Epidermal melanocyte (primary cell): ENCODE measurements at regions not wholly inside any gene's neighbourhood (a gene's known extent, or its start where the extent isn't known, plus 50 kb on each side); places are given as distances from the start of the nearest gene placed in this dataset.
"Not testable (repeated sequence)": the region's sequence is repeated elsewhere in the genome, so short reads cannot be mapped to it uniquely, and the experiment has no call there.

Source experiments
- DNase-seq: peaks from one replicate; pipeline ENCODE4 v3.0.0; 2011; ENCODE audit warnings: low spot score; ENCODE audit not compliant: insufficient read length

DNA sequence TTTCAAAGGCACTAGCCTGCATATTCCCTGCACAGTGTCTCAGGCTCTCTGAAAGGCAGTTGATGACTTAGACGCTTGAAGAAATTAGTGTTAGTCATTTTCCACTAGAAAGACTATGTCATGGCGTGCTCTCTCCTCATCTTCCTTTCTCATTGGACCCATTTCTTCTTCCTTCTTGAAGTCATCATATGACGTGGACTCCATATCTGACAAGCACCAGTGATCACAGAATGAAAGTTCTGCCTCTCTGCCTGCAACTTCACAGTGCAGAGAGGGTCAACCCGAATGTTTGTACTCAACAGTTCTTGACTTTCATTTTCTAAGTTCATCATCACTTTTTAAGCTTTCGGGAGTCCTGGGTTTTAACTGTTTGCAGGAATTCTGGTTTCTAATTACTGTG is 63.7 kb upstream of the CYRIA start:
- no peak for DNase-seq

DNA sequence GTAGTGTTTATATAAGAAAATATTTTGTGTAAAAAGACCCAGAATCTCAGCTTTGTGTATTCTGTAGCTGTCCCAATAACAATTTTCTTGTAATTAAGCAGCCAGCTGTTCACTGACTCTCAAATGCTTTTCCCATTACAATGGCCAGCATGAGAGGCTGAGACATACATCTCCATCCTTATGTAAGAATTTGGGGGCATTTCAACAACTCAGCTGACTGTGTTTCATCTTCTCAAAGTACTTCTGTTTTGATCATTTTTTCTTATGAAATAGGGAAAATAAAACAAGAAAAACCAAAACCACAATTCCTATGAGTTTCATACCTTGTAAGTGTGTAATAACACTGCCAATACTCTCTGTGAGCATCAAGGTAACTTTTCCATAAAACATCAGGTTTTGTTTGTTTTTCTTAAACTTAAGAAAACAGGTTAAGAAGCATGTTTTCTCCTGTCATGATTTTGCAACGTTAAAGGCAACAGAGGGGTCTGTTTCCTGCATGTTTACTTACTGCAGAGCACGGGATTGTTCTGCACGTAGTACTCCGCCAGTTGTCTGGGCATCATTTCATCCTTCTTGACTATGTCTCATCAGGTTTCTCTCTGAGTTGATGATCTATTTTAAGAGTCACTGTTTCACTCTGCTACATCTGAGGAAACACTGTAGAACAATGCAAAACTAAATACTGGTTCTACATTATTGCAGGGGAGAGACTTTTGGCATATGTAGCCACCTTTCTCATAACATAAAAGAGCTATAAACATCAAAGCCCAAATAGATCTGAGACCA is 62.9 kb upstream of the CYRIA start:
- DNase-seq: no peak

DNA sequence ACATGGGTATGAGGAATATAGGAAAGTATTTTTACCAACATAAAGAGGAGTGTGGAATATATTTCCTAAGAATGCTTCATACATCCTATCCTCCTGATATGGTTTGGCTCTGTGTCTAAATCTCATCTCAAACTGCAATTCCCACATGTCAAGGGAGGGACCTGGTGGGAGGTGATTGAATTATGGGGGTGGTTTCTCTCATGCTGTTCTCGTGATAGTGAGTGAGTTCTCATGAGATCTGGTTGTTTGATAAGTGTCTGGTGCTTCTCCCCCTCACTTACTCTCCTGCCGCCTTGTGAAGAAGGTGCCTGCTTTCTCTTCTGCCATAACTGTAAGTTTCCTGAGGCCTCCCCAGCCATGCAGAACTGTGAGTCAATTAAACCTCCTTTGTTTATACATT is 62.2 kb upstream of the CYRIA start:
- not testable (repeated sequence) for DNase-seq

DNA sequence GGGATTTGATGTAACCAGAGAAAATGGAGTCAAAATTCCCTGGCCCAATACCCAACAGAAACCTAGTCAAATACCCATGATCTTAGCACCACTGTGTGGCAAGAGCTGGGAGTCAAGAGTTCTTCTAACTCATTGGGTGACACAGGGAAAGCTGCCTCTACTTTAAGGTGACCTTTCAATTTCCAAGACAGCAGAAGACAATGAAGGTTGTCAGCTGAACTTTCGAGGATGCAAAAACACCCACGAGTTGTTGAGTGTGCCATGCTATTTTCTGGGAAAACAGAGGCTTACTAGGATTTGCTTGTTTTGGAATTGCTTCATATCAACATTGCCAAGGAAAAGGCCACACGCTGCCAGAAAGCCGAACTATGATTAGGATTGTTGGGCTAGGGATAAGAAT is 61.6 kb upstream of the CYRIA start:
- no peak for DNase-seq

DNA sequence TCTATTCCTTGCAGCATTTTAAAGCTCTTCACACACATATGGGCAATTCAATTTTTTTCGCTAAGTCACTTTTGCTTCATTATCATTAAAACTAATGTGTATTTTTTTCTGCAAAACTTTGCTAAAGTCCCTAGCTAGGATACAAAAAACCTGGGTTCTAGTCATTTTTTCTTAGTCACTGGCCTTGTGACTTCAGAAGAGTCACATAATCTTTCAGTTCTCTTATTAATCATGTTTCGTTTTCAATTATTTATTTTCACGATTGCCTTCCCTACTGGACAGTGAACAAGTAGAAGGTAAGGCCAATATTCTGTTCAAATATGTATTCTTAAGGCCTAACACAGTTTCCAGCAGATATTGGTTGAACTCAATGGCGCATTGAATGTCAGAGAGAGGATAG is 60.9 kb upstream of the CYRIA start:
- DNase-seq: no peak

DNA sequence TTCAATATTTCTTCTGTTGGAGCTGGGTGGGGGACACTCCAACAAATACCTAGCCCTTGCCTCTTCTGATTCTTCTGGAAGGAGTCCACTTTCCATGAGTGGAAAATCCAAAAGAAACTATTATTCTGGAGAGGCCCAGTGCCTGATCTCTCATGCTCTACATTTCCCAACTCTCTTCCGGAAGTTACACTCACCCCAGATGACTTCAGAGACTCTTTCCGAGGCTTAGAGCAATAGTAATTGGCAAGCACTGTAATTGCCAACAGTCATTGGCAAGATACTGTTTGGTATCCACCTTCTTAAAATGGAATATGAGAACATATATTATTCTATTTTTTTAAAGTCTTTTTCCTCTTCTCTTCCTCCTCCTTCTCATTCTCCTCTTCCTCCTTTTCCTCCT is 60.5 kb upstream of the CYRIA start:
- no peak for DNase-seq

DNA sequence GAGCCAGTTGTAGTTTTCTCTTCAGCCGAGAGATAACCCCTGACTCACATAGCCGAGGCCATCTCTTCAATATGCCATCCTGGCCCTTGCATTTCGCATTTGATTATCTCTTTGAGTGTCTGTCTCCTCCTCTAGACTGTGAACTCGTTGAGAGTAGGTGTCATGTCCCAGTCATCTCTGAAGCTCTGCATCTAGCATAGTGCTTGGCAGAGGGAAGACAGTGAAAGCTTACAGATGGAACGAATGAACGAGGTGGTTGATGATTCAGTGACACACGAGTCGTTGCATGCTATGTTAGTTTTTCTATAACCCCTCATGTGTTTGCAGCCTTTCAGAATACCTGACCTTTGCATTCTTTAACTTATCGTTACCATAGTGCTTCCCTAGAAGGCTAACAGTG is 59.9 kb upstream of the CYRIA start:
- DNase-seq: no peak

DNA sequence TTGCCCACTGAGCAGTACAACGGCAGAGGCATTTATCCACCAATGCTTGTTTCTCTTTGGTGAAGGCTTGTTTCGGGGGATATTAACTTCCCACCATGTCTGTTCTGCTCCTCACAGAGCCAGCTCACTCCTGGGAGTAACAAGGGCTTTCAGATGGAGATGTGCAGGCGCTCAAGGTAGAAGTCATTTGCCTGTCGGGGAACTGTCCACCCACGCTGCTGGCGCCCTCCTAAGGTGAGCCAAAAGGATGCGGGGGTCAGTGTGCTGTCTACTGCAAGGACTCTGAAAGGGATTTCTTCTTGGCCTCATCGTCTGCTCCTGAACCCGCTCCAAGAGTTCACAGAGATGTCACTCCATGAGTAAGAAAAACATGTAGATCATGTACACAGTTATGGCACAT is 57.0 kb upstream of the CYRIA start:
- DNase-seq: no peak

DNA sequence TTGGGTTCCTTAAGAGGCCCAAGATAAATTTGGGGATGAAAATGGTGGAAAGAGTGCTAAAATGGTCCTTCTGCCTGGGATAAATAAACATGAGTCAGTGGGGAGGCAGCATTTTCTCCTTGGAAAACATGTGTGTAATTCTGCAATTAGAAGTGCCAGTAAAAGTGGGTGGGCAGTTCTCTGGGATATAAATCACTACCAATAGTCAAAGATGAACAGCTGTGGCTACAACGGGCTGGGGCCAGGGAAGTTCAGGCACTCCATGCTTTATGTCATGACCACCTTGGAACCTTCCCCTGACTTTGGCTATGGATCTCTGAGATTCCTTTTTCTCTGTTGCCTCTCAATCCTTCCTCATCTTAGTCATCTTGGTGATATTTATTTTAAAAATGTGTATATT is 56.5 kb upstream of the CYRIA start:
- no peak for DNase-seq

DNA sequence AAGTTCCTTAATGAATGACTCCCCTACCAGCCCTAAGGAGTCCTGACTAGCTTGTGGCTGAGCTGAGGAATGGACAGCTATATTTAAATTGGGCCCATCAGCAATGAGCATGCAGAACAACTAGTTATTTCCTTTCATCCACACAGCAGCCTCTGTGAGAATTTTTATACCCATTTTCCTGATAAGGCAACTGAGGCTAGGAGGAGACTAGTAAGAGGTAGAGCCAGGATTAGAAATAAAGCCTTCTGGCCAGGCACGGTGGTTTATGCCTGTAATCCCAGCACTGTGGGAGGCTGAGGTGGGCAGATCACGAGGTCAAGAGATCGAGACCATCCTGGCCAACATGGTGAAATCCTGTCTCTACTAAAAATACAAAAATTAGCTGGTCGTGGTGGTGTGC is 55.9 kb upstream of the CYRIA start:
- not testable (repeated sequence) for DNase-seq

DNA sequence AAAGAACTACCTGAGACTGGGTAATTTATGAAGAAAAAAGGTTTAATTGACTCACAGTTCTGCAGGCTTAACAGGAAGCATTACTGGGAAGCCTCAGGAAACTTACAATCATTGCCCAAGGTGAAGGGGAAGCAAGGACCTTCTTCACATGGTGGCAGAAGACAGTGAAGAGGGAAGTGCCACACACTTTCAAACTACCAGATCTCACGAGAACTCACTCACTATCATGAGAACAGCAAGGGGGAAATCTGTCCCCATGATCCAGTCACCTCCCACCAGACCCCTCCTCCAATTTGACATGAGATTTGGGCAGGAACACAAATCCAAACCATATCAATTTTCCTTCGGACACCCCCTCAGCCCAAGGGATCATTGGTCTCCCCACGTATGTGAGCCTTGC is 55.1 kb upstream of the CYRIA start:
- not testable (repeated sequence) for DNase-seq

DNA sequence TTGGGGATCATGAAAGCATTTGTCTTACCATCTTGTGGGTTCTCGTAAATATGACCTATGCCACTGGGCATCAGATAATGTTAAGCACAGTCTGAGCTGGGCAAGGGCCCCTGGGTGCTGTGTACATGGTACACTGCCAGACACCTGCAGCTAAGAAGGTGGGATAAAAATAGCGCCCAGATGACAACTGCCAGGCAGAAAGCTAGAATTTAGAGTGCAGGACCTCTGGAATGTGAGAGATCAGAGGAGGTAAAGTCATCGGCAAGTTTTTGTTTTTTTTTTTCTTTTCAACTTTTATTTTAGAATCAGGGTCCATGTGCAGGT is 53.8 kb upstream of the CYRIA start:
- no peak for DNase-seq

DNA sequence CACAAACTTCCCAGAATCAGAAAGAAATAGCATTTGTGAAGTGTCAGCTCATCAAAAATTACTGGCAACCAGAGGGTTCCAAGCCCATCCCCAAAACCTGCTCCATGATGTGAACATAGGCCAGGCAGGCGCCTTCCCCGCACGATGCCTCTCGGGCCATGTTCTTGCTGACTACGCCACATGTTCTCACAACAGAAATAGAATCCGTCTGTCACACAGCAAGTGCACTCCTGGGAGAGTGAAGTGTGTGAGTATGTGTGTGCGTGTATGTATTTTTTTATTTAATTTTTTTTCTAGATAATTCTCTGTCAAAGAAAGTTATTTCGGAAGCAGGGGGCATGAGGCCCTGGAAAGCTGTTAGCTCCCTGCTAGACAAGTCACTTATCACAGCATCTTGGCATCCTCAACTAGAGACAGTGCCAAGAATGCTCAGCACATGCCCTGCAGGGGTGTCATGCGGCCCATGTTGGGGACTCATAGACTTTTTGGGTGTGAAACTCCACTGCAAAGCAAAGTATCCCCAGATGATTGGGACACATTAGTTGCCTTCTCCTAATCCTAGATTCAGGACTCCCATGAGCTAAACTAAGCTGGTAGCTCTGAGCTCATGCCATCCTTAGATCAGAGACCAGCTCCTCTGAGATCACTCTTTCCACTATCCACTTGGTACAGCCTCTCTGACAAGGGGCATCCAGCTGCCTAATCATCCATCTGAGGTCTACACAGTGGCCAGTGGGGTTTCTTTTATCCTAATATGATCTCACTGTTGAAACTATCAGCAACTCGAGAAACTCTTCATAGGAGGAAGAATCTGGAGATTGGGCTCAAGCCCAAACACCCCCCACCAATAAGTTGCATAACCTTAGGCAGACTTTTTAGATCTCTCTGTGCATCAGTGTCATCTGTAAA is 53.2 kb upstream of the CYRIA start:
- DNase-seq: no peak

DNA sequence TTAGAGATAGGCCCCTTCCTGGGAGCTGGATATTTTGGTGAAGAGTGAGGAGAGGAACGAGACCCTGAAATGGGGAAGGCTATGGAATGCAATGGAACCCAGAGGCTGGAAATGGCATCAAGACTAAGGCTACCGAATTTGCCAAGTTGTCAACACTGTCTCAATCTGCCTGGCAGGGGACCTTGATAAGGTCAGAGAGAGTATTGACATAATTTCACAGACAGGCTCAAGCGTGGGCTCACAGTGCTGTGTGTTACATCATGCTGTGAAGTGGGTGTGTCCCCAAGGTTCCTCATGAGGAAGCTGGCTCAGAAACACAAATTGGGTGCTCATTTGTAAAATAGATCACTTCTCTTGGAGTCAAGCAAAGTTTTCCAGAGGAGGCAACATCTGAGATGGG is 51.8 kb upstream of the CYRIA start:
- DNase-seq: no peak

DNA sequence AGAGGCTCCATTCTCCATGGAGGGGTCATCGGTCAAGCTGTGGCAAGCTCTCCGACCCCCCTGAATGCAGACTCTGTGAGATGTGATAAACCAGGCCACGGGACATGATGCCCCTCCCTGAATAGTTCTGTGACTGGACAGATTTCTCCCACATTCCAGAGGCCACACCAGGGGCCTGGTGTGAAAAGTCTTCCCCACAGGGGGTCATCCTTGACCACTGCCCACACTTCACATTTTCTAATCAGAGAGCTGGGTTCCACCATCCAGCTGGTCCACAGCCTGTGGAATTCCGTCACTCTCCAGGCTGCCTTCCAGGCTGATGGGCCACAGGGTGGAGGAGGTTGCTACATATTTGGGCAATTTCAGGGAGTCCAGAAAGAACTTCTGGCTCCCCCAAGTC is 51.3 kb upstream of the CYRIA start:
- no peak for DNase-seq

DNA sequence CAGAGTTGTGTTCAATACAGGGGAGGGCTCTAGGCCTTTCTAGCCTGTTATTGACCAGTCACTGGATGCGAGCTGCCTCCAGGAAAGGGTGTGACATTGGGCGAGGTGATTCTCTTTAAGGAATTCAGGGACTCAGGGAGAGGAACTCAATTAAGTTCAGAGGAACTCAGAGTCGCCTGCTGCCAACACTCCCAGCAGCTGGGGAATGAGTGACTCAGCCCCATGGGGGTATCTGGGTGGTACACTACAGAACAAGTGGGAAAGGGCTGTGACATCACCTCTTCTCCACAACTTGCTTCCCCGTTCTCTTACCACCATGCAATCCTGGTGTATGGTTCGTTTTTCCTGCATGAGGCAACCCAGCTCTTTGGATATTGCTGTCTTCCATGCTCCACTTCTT is 50.4 kb upstream of the CYRIA start:
- no peak for DNase-seq
